HUES64 (cell line): ENCODE measurements at regions not wholly inside any gene's neighbourhood (a gene's known extent, or its start where the extent isn't known, plus 50 kb on each side); places are given as distances from the start of the nearest gene placed in this dataset.

Experiments used
- H3K27ac ChIP-seq: 2 replicates; pipeline ENCODE4 v1.7.0; 2013; ENCODE audit warnings: low read depth, low read length, inconsistent platforms
- H3K27me3 ChIP-seq: 2 replicates; pipeline ENCODE4 v1.6.1; 2013; ENCODE audit warnings: mild to moderate bottlenecking, low read length; ENCODE audit not compliant: insufficient read depth
- H3K36me3 ChIP-seq: 2 replicates; pipeline ENCODE4 v1.6.1; 2013; ENCODE audit warnings: mild to moderate bottlenecking, low read length; ENCODE audit not compliant: insufficient read depth
- H3K4me1 ChIP-seq: 2 replicates; pipeline ENCODE4 v1.6.1; 2013; ENCODE audit warnings: mild to moderate bottlenecking, low read length, moderate library complexity; ENCODE audit not compliant: insufficient read depth
- H3K4me3 ChIP-seq: 2 replicates; pipeline ENCODE4 v1.5.1; 2013; ENCODE audit warnings: mild to moderate bottlenecking, low read length, moderate library complexity
- H3K9ac ChIP-seq: 2 replicates; pipeline ENCODE4 v1.6.1; 2013; ENCODE audit warnings: mild to moderate bottlenecking, low read depth, low read length
- H3K9me3 ChIP-seq: 2 replicates; pipeline ENCODE4 v1.6.1; 2013; ENCODE audit warnings: low read depth, low read length; ENCODE audit not compliant: insufficient read depth
- WGBS: fragments of 150-250, 120-280 bp; methylation state at CpG from one replicate; pipeline ENCODE4 v1.1.7; 2013; ENCODE audit warnings: missing lambda C conversion rate; 5-methylcytosine and 5-hydroxymethylcytosine counted together

GRCh38 chr14:42545636-42546035, 939.0 kb downstream of the LRFN5 start:
- no peaks in the 10 kb centered on the region for H3K4me1 ChIP-seq
- no CpG with 5 or more reads among the region's 2 CpGs for WGBS
- H3K4me3 ChIP-seq, result no peak overlapping the region

DNA sequence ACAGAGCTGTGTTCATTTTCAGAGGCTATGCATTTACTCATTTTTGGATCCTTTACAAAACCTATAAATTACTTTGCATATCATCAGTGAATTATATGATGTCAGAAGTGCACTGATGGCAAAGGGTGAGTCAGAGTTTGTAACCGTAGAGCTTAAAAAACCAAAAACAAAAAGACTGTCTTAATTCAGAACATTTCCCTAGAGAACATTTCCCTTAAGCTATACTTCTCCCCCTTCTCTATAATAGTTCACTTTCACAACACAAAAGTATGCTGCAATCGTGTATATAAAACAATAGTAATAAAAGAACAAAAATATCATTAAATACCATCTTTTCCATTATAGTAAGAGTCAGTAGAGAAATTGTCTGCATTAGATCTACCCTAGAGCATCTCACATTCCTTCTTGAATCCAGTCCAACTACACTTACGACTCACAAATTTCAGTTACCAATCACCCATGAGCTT, 934.9 kb downstream of the LRFN5 start:
- Histone ChIP-seq H3K4me3 (no peak overlapping the region), H3K27ac (no peak overlapping the region), H3K36me3 (no peaks in the 10 kb centered on the region), H3K27me3 (no peaks in the 10 kb centered on the region), H3K9me3 (no peaks in the 10 kb centered on the region), H3K9ac (no peak overlapping the region), H3K4me1 (no peaks in the 10 kb centered on the region)
- WGBS, result 84% methylated on average over 2 of the region's 3 CpGs

More at GRCh38 chr14:42545636-42546035, 939.0 kb downstream of the LRFN5 start:
- H3K27me3 ChIP-seq, result no peaks in the 10 kb centered on the region
- H3K9ac ChIP-seq, result no peak overlapping the region
- H3K36me3 ChIP-seq, result no peaks in the 10 kb centered on the region
- no peaks in the 10 kb centered on the region for H3K9me3 ChIP-seq
- no peak overlapping the region for H3K27ac ChIP-seq

GRCh38 chr14:42535397-42535796, 928.7 kb downstream of the LRFN5 start:
- H3K9ac ChIP-seq, result no peak overlapping the region
- H3K27me3 ChIP-seq, result no peaks in the 10 kb centered on the region
- no peaks in the 10 kb centered on the region for H3K9me3 ChIP-seq
- H3K27ac ChIP-seq, result no peak overlapping the region
- H3K4me3 ChIP-seq, result no peak overlapping the region
- 85% methylated on average over 10 of the region's 10 CpGs for WGBS
- no peaks in the 10 kb centered on the region for H3K36me3 ChIP-seq
- H3K4me1 ChIP-seq, result no peaks in the 10 kb centered on the region

- Histone ChIP-seq H3K27ac (no peak overlapping the region), H3K36me3 (no peaks in the 10 kb centered on the region), H3K9ac (no peak overlapping the region), H3K4me3 (no peak overlapping the region), H3K4me1 (no peaks in the 10 kb centered on the region), H3K9me3 (no peaks in the 10 kb centered on the region), H3K27me3 (no peaks in the 10 kb centered on the region)
- no CpG with 5 or more reads among the region's 1 CpG for WGBS
Measured at GRCh38 chr14:42533476-42533875, 926.8 kb downstream of the LRFN5 start.

DNA sequence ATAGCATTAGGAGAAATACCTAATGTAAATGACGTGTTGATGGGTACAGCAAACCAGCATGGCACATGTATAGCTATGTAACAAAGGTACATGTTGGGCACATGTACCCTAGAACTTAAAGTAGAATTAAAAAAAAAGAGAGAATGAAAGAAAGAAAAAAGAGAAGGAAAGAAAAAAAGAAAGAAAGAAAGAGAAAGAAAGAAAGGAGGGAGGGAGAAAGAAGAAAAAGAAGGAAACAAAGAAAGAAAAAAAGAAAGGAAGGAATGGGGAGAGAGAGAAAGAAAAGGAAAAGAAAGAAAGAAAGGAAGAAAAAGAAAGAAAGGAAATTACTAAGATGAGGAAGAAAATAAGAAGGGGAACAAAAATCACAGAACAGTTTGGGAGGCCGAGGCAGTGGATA, 925.5 kb downstream of the LRFN5 start:
- no peaks in the 10 kb centered on the region for H3K36me3 ChIP-seq
- H3K4me3 ChIP-seq, result no peak overlapping the region
- H3K9me3 ChIP-seq, result no peaks in the 10 kb centered on the region

DNA sequence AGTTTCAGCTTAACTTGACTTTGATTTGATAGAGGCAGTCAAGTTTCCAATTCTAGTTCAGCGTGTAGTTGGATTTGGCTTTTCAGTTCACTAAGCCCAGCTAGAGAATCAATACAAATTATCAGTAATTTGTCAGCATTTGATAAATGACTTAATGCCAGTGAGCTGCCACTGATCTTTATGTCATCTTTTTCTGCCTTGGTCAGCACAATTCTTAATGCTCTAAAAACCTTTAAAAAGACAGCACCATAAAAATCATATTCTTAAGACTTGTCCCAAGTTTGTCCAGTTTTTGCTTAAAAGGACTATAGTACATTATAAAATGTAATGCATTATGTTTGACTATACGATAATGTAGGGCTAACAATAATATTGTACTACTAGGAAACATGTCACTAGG, 920.5 kb downstream of the LRFN5 start:
- H3K27me3 ChIP-seq, result no peaks in the 10 kb centered on the region
- 100% methylated on average over 1 of the region's 2 CpGs for WGBS
- H3K9me3 ChIP-seq, result no peaks in the 10 kb centered on the region
- H3K36me3 ChIP-seq, result no peaks in the 10 kb centered on the region
- no peak overlapping the region for H3K9ac ChIP-seq
- no peak overlapping the region for H3K4me3 ChIP-seq
- no peak overlapping the region for H3K27ac ChIP-seq
- H3K4me1 ChIP-seq, result no peaks in the 10 kb centered on the region; the same call in 1 of the 2 replicates

More for the DNA sequence above, 925.5 kb downstream of the LRFN5 start:
- no peak overlapping the region for H3K9ac ChIP-seq
- 96% methylated on average over 2 of the region's 2 CpGs for WGBS
- no peaks in the 10 kb centered on the region; the same call in 1 of the 2 replicates for H3K4me1 ChIP-seq
- no peaks in the 10 kb centered on the region for H3K27me3 ChIP-seq
- no peak overlapping the region for H3K27ac ChIP-seq

- no peaks in the 10 kb centered on the region for H3K36me3 ChIP-seq
- no peaks in the 10 kb centered on the region for H3K27me3 ChIP-seq
- 89% methylated on average over 2 of the region's 2 CpGs for WGBS
- H3K9me3 ChIP-seq, result no peaks in the 10 kb centered on the region
- H3K4me3 ChIP-seq, result no peak overlapping the region
- H3K9ac ChIP-seq, result no peak overlapping the region
- no peaks in the 10 kb centered on the region; the same call in 1 of the 2 replicates for H3K4me1 ChIP-seq
- H3K27ac ChIP-seq, result no peak overlapping the region
Measured at GRCh38 chr14:42523666-42524065, 917.0 kb downstream of the LRFN5 start.

DNA sequence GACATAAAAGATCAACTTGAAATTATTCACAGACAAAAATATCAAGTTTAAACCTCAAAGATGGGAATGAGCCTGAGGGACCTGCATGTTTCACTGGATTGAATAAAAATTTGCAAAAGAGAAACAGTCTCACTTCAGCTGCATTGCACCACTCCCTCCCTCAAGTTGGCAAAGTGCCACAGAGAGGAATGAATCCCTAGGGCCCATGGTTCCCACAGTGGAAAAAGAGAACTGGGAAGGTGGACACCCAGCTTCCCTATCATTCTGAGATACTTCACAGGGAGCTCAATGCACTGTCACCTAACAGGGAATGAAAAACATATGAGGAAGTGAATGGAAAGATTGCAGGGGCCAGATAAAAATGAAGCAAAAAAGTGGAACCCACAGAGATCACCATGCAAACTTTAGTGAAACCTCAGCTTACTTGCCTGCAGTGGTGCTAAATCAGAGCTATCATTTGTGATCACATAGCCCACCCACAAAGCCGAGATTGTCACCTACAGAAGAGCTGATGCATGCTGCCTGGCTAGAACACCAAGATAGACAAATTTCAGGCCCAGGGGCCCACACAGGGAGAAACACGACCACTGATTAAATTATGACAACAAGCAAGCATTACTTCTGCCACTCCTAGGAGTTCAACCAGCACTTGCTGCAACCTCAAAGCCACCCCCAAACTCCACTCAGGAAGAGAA, 911.3 kb downstream of the LRFN5 start:
- H3K27ac ChIP-seq, result no peak overlapping the region
- H3K4me1 ChIP-seq, result peaks cover 23% of the 10 kb centered on the region
- H3K36me3 ChIP-seq, result no peaks in the 10 kb centered on the region
- H3K9ac ChIP-seq, result no peak overlapping the region
- no peaks in the 10 kb centered on the region for H3K27me3 ChIP-seq
- no peak overlapping the region for H3K4me3 ChIP-seq
- no peaks in the 10 kb centered on the region for H3K9me3 ChIP-seq
- 85% methylated on average over 2 of the region's 2 CpGs for WGBS

GRCh38 chr14:42513837-42514236, 907.2 kb downstream of the LRFN5 start:
- Histone ChIP-seq H3K36me3 (no peaks in the 10 kb centered on the region), H3K9ac (no peak overlapping the region), H3K9me3 (peaks cover 3% of the 10 kb centered on the region; the same call in 1 of the 2 replicates), H3K27me3 (no peaks in the 10 kb centered on the region), H3K27ac (peak overlapping the region; percentile 21; the same call in 1 of the 2 replicates), H3K4me3 (no peak overlapping the region), H3K4me1 (peaks cover 29% of the 10 kb centered on the region)
- WGBS, result 89% methylated on average over 1 of the region's 1 CpG

- H3K4me1 ChIP-seq, result peaks cover 32% of the 10 kb centered on the region
- no peak overlapping the region for H3K4me3 ChIP-seq
- H3K9me3 ChIP-seq, result peaks cover 3% of the 10 kb centered on the region; the same call in 1 of the 2 replicates
- H3K9ac ChIP-seq, result no peak overlapping the region
- H3K27ac ChIP-seq, result no peak overlapping the region
- no peaks in the 10 kb centered on the region for H3K27me3 ChIP-seq
- no peaks in the 10 kb centered on the region for H3K36me3 ChIP-seq
- WGBS, result 91% methylated on average over 1 of the region's 1 CpG
Measured at GRCh38 chr14:42510071-42510470, 903.4 kb downstream of the LRFN5 start.

DNA sequence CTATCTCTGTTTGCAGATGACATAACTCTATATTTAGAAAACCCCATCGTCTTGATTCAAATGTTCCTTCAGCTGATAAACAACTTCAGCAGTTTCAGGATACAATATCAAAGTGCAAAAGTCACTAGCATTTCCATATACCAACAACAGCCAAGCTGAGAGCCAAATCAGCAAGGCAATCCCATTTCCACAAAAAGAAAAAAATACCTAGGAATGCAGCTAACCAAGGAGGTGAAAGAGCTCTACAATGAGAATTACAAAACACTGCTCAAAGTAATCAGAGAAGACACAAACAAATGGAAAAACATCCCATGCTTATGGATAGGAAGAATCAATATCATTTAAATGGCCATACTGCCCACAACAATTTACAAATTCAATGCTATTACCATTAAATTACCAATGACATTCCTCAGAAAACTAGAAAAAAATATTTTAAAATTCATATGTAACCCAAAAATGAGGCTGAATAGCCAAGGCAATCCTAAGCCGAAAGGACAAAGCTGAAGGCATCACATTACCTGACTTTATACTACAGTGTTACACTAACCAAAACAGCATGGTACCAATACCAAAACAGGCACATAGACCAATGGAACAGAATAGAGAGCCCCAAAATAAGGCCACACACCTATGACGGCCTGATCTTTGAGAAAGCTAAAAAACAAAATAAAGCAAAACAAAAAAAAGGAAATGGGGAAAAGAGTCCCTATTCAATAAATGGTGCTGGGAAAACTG, 901.7 kb downstream of the LRFN5 start:
- Histone ChIP-seq H3K4me3 (no peak overlapping the region), H3K27ac (peak overlapping the region; percentile 68; the same call in 1 of the 2 replicates), H3K9me3 (peaks cover 3% of the 10 kb centered on the region; the same call in 1 of the 2 replicates), H3K4me1 (peaks cover 15% of the 10 kb centered on the region), H3K9ac (no peak overlapping the region), H3K36me3 (no peaks in the 10 kb centered on the region), H3K27me3 (no peaks in the 10 kb centered on the region)
- WGBS, result 80% methylated on average over 2 of the region's 3 CpGs
